MM.1S (cell line): ENCODE measurements at regions not wholly inside any gene's neighbourhood (a gene's known extent, or its start where the extent isn't known, plus 50 kb on each side); places are given as distances from the start of the nearest gene placed in this dataset.

Source experiments
- CTCF ChIP-seq: fragments of 300-600 bp; sonication (generic); IDR thresholded peaks from 2 replicates; pipeline ENCODE4 v1.5.1; 2016; ENCODE audit warnings: antibody characterized with exemption, low read length, mixed read lengths
- EZH2 ChIP-seq: fragments of 300-600 bp; sonication (generic); optimal IDR thresholded peaks from 2 replicates; pipeline ENCODE3; 2017; ENCODE audit warnings: low read depth, mild to moderate bottlenecking, antibody characterized with exemption, low read length, mixed read lengths
- EZH2phosphoT487 ChIP-seq: fragments of 300-600 bp; sonication (generic); IDR thresholded peaks from 2 replicates; pipeline ENCODE4 v1.6.1; 2018; ENCODE audit warnings: antibody characterized with exemption, low read length

- TF ChIP-seq EZH2phosphoT487 (no peak), EZH2 (no peak), CTCF (no peak)
These were observed 52.9 kb upstream of the BCL2L14 start for GRCh38 chr12:12017798-12018197.
